ENCODE measurements at regions not wholly inside any gene's neighbourhood (a gene's known extent, or its start where the extent isn't known, plus 50 kb on each side); places are given as distances from the start of the nearest gene placed in this dataset.

DNA sequence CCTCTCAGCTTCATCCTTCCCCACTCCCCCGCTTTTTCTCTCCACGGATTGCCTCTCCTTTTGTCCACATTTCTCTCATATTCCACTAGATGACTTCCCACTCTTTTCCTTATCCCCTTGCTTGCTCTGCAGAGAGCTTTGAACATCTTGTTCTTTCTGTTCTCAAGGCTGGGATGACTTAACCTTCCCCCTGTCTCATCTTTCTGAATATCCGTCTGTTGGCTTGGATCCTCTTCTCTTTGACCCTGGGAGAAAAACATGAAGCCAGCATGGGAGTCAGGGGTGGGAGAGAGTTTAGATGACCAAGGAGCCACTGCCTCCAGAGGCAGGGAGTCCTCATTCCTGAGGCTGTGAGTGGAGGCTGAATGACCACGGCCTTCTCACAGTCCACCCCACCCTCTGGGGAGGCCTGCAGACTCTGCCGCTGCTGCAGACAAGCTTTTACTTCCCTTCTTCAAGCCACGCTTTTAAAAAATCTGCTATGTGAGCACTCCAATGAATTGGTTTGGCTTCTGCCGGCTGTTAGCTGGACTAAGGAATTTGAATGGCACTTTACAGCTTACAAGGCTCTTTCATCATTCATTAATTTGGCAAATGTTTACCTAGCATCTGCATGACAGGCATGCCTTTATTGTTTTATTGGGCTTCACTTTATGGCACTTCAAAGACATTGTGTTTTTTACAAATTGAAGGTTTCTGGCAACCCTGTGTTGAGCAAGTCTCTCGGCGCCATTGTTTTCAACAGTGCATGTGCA, 111.6 kb upstream of the SLC6A6 start:
- TF ChIP-seq, protein P1, sequence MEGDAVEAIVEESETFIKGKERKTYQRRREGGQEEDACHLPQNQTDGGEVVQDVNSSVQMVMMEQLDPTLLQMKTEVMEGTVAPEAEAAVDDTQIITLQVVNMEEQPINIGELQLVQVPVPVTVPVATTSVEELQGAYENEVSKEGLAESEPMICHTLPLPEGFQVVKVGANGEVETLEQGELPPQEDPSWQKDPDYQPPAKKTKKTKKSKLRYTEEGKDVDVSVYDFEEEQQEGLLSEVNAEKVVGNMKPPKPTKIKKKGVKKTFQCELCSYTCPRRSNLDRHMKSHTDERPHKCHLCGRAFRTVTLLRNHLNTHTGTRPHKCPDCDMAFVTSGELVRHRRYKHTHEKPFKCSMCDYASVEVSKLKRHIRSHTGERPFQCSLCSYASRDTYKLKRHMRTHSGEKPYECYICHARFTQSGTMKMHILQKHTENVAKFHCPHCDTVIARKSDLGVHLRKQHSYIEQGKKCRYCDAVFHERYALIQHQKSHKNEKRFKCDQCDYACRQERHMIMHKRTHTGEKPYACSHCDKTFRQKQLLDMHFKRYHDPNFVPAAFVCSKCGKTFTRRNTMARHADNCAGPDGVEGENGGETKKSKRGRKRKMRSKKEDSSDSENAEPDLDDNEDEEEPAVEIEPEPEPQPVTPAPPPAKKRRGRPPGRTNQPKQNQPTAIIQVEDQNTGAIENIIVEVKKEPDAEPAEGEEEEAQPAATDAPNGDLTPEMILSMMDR (conservative IDR thresholded peaks at IDR 0.05) = no peak
- TF ChIP-seq EZH2 (IDR thresholded peaks at IDR 0.05; ENCODE audit: low read depth) = no peak
